ENCODE measurements at regions not wholly inside any gene's neighbourhood (a gene's known extent, or its start where the extent isn't known, plus 50 kb on each side); places are given as distances from the start of the nearest gene placed in this dataset.

DNA sequence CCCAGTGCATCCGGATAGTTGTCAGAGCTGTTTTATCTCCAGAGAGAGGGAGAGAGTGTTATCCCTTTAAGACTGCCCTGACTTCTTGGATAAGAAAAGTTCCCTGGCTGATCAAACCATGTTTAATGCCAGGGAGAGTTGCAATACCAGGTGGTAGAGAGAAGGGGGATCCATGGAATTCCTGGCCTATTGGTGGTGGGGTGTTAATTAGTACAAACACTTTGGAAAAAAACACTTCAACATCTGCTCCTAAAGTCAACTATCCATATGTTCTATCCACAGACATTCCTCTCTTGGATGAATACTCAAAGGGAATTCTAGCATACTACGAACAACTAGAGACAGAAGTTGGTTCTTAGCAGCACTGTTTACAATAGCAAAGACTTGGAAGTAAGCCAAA, 307.2 kb downstream of the TCERG1L start:
- ATAC-seq = no peak

DNA sequence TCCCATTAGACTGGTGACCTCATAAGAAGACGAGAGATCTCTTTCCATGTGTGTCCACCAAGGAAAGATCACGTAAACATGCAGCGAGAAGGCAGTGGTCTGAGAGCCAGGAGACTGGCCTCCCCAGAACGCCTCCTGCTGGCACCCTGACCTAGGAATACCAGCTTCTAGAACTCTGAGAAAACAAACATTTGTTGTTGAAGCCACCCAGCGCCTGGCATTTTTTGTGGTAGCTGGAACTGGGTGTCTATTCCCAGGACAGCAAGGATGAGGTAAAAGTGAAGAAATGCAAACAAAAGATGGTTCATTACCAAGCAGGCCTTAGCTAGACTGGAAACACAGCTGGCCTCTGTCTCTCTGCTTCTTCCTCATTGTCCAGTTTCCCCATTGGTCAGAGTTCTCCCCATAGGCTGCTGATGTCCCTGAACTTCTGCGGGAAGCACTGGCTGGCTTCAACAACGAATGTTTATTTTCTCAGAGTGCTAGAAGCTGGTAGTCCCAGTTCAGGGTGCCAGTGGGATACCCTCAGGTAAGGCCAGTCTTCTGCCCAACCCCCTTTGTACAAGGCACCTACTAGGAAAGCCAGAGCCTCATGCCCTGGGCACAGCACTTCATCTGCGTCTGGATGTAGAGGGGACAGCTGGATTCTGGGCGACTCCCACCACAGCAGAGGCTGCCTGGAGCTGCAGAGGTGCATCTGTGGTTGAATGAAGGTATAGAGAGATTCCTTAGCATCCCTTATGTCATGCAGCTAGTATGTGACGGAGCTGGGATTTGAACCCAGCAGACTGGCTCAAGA, 304.9 kb downstream of the TCERG1L start:
- Histone ChIP-seq H3K79me2 (ENCODE audit: low read length) (no peaks in the 10 kb centered on the region), H3K4me3 (ENCODE audit: low read length) (no peak overlapping the region), H3K36me3 (ENCODE audit: low read depth, low read length) (no peaks in the 10 kb centered on the region), H2AFZ (ENCODE audit: low read length) (no peak overlapping the region), H3K4me1 (ENCODE audit: insufficient read depth, low read length) (no peaks in the 10 kb centered on the region), H3K27me3 (ENCODE audit: low read length) (no peaks in the 10 kb centered on the region), H3K9me3 (ENCODE audit: low read length) (no peaks in the 10 kb centered on the region), H4K20me1 (ENCODE audit: low read length) (no peaks in the 10 kb centered on the region), H3K4me2 (ENCODE audit: low read length) (no peak overlapping the region), H3F3A (ENCODE audit: low read length, unreplicated experiment) (no peaks in the 10 kb centered on the region), H3K9me2 (replicated peaks; ENCODE audit: low read length) (no peaks in the 10 kb centered on the region), H3K27ac (ENCODE audit: low read length) (no peak overlapping the region), H3K9ac (ENCODE audit: low read length) (no peak overlapping the region)
- intact Hi-C loops (cut with micrococcal nuclease) = no loop called here
- CTCF ChIA-PET = no interaction called here
- DNase-seq (no peak), ATAC-seq (no peak)
- POLR2A ChIA-PET (ENCODE audit: unreplicated experiment) = no interaction called here
- no TSS peak for BruUV-seq (replicated peaks)
- no peak for TF ChIP-seq EZH2phosphoT487 (IDR thresholded peaks at IDR 0.05; ENCODE audit: borderline replicate concordance, low read length)
- TF ChIP-seq, protein P1, sequence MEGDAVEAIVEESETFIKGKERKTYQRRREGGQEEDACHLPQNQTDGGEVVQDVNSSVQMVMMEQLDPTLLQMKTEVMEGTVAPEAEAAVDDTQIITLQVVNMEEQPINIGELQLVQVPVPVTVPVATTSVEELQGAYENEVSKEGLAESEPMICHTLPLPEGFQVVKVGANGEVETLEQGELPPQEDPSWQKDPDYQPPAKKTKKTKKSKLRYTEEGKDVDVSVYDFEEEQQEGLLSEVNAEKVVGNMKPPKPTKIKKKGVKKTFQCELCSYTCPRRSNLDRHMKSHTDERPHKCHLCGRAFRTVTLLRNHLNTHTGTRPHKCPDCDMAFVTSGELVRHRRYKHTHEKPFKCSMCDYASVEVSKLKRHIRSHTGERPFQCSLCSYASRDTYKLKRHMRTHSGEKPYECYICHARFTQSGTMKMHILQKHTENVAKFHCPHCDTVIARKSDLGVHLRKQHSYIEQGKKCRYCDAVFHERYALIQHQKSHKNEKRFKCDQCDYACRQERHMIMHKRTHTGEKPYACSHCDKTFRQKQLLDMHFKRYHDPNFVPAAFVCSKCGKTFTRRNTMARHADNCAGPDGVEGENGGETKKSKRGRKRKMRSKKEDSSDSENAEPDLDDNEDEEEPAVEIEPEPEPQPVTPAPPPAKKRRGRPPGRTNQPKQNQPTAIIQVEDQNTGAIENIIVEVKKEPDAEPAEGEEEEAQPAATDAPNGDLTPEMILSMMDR (conservative IDR thresholded peaks at IDR 0.05; ENCODE audit: low read depth, low read length) = no peak
- no peak for TF ChIP-seq EZH2 (IDR thresholded peaks at IDR 0.05; ENCODE audit: low read length, unreplicated experiment)

More for the DNA sequence above, 307.2 kb downstream of the TCERG1L start:
- H3K36me3 ChIP-seq (ENCODE audit: low read depth, low read length) = no peaks in the 10 kb centered on the region
- ChIA-PET CTCF (no interaction called here), POLR2A (ENCODE audit: unreplicated experiment) (no interaction called here)
- TF ChIP-seq EZH2 (IDR thresholded peaks at IDR 0.05; ENCODE audit: low read length, unreplicated experiment) (no peak), EZH2phosphoT487 (IDR thresholded peaks at IDR 0.05; ENCODE audit: borderline replicate concordance, low read length) (no peak)
- TF ChIP-seq, protein P1 (conservative IDR thresholded peaks at IDR 0.05; ENCODE audit: low read depth, low read length) = no peak
- no peaks in the 10 kb centered on the region for H3K9me3 ChIP-seq (ENCODE audit: low read length)
- no peak for DNase-seq
- no peak overlapping the region for H3K4me3 ChIP-seq (ENCODE audit: low read length)
- H2AFZ ChIP-seq (ENCODE audit: low read length) = no peak overlapping the region
- H3K4me2 ChIP-seq (ENCODE audit: low read length) = no peak overlapping the region
- H4K20me1 ChIP-seq (ENCODE audit: low read length) = no peaks in the 10 kb centered on the region
- no peaks in the 10 kb centered on the region for H3K4me1 ChIP-seq (ENCODE audit: insufficient read depth, low read length)
- intact Hi-C loops (cut with micrococcal nuclease) = no loop called here
- no peak overlapping the region for H3K27ac ChIP-seq (ENCODE audit: low read length)
- no peaks in the 10 kb centered on the region for H3K79me2 ChIP-seq (ENCODE audit: low read length)
- H3K9me2 ChIP-seq (replicated peaks; ENCODE audit: low read length) = no peaks in the 10 kb centered on the region
- no peaks in the 10 kb centered on the region for H3F3A ChIP-seq (ENCODE audit: low read length, unreplicated experiment)
- BruUV-seq (replicated peaks) = no TSS peak
- no peaks in the 10 kb centered on the region for H3K27me3 ChIP-seq (ENCODE audit: low read length)
- no peak overlapping the region for H3K9ac ChIP-seq (ENCODE audit: low read length)

DNA sequence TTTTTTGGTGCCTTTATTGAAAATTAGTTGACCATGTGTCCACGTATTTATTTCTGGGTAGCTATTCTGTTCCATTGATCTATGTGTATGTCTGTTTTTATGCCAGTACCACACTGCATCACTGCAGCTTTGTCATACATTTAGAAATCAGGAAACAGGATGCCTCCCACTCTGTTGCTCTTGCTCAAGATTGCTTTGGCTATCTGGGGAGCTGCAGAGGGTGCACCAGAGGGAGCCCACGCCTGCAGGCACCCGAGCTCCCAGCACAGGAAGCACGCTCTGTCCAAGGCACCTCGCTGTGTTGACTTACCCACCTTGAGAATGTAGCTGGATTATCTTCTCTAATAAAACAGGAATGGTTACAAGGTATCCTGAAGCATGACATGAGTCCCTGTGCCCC, 301.7 kb downstream of the TCERG1L start:
- TF ChIP-seq EZH2phosphoT487 (IDR thresholded peaks at IDR 0.05; ENCODE audit: borderline replicate concordance, low read length) = no peak
- TF ChIP-seq EZH2 (IDR thresholded peaks at IDR 0.05; ENCODE audit: low read length, unreplicated experiment) = no peak
- TF ChIP-seq, protein P1 (conservative IDR thresholded peaks at IDR 0.05; ENCODE audit: low read depth, low read length) = no peak
- no peaks in the 10 kb centered on the region for H3K9me2 ChIP-seq (replicated peaks; ENCODE audit: low read length)
- CTCF ChIA-PET = no interaction called here
- no peaks in the 10 kb centered on the region for H4K20me1 ChIP-seq (ENCODE audit: low read length)
- H2AFZ ChIP-seq (ENCODE audit: low read length) = no peak overlapping the region
- H3K4me2 ChIP-seq (ENCODE audit: low read length) = no peak overlapping the region
- H3K27me3 ChIP-seq (ENCODE audit: low read length) = no peaks in the 10 kb centered on the region
- no peaks in the 10 kb centered on the region for H3K4me1 ChIP-seq (ENCODE audit: insufficient read depth, low read length)
- intact Hi-C loops (cut with micrococcal nuclease) = no loop called here
- ATAC-seq (no peak), DNase-seq (no peak)
- H3K9me3 ChIP-seq (ENCODE audit: low read length) = no peaks in the 10 kb centered on the region
- POLR2A ChIA-PET (ENCODE audit: unreplicated experiment) = no interaction called here
- no peak overlapping the region for H3K9ac ChIP-seq (ENCODE audit: low read length)
- no peaks in the 10 kb centered on the region for H3K79me2 ChIP-seq (ENCODE audit: low read length)
- no peak overlapping the region for H3K27ac ChIP-seq (ENCODE audit: low read length)
- no peaks in the 10 kb centered on the region for H3K36me3 ChIP-seq (ENCODE audit: low read depth, low read length)
- H3K4me3 ChIP-seq (ENCODE audit: low read length) = no peak overlapping the region
- BruUV-seq (replicated peaks) = no TSS peak
- no peaks in the 10 kb centered on the region for H3F3A ChIP-seq (ENCODE audit: low read length, unreplicated experiment)
